K562 (cell line): ENCODE measurements at regions not wholly inside any gene's neighbourhood (a gene's known extent, or its start where the extent isn't known, plus 50 kb on each side); places are given as distances from the start of the nearest gene placed in this dataset.

ENCODE experiments used
- ATAC-seq: fragments of 200-7000 bp; cut with Tn5 transposase; 3 replicates; pipeline ENCODE4 v1.9.1; 2020; ENCODE audit warnings: moderate library complexity
- BruUV-seq: library from RNA; stranded (reverse); fragments of 400-500 nt; replicated peaks from 2 replicates; lab custom pipeline; 2021; lab: Mats Ljungman, UMichigan
- CTCF ChIA-PET: fragments of 300-600 bp; formaldehyde crosslinking; extraction: SDS; loops from one replicate; lab custom pipeline; 2021; ENCODE audit warnings: low intra/inter-chr PET ratio; lab: Yijun Ruan, JAX
- POLR2A ChIA-PET: fragments of 300-600, 350-650 bp; sonication (Branson Sonifier 250); formaldehyde crosslinking; extraction: SDS; loops from one replicate; lab custom pipeline; 2021; ENCODE audit warnings: antibody characterized with exemption, inconsistent platforms; lab: Yijun Ruan, JAX
- DNase-seq, 4 experiments: peaks; one replicate each; pipeline versions ENCODE4 v3.0.0 to v3.0.0-alpha.2; 2011 to 2018; ENCODE audit warnings: low spot score in 3 of 4, mixed read lengths in 3 of 4; ENCODE audit errors: extremely low read depth in 1 of 4
- FAIRE-seq: peaks from 2 replicates; lab custom pipeline; 2011; peaks lifted over from hg19 to GRCh38; lab: Jason Lieb, UNC
- H2AFZ ChIP-seq: 2 replicates; pipeline ENCODE4 v1.6.0; 2011; ENCODE audit warnings: low read depth, low read length, control low read depth, inconsistent platforms
- H3K27ac ChIP-seq: fragments of 200-600 bp; 3 replicates; pipeline ENCODE4 v1.8.0; 2011; ENCODE audit warnings: low read depth, mild to moderate bottlenecking, control low read depth, inconsistent platforms, low read length, moderate library complexity, mixed read lengths; ENCODE audit errors: extremely low read depth
- H3K27me3 ChIP-seq, 2 experiments: fragments of 300-600 bp in 1 of 2; 2 replicates in 1 of 2; 3 replicates in 1 of 2; pipeline versions ENCODE4 v1.6.0 to v1.8.0; 2011; ENCODE audit warnings: inconsistent platforms in 2 of 2, low read length in 2 of 2, mild to moderate bottlenecking in 1 of 2, mixed read lengths in 1 of 2, moderate library complexity in 1 of 2; ENCODE audit not compliant: control insufficient read depth in 2 of 2, insufficient read depth in 2 of 2
- H3K36me3 ChIP-seq: fragments of 300-600 bp; 3 replicates; pipeline ENCODE4 v1.8.0; 2011; ENCODE audit warnings: mild to moderate bottlenecking, low read length, inconsistent platforms; ENCODE audit not compliant: control insufficient read depth, insufficient read depth
- H3K4me1 ChIP-seq, 2 experiments: fragments of 200-600 bp in 1 of 2; replicated peaks in 1 of 2; 2 replicates in 1 of 2; 3 replicates in 1 of 2; pipeline versions ENCODE4 v1.5.1 to v1.8.0; 2011; ENCODE audit warnings: inconsistent platforms in 2 of 2, low read length in 2 of 2, mild to moderate bottlenecking in 1 of 2, mixed read lengths in 1 of 2, moderate library complexity in 1 of 2; ENCODE audit not compliant: control insufficient read depth in 2 of 2, insufficient read depth in 2 of 2
- H3K4me2 ChIP-seq: 2 replicates; pipeline ENCODE4 v1.6.1; 2011; ENCODE audit warnings: low read length, control low read depth, inconsistent platforms, mixed read lengths; ENCODE audit not compliant: insufficient read depth
- H3K4me3 ChIP-seq: fragments of 200-600 bp; sonication (generic), shearing (Covaris generic); 2 replicates; pipeline ENCODE4 v1.5.1; 2016; ENCODE audit warnings: control low read depth, inconsistent platforms
- H3K79me2 ChIP-seq: fragments of 200-600 bp; 3 replicates; pipeline ENCODE4 v1.8.0; 2011; ENCODE audit warnings: low read length, inconsistent platforms; ENCODE audit not compliant: control insufficient read depth, insufficient read depth
- H3K9ac ChIP-seq, 2 experiments: 2 replicates each; pipeline versions ENCODE4 v1.6.0 to v1.6.1; 2011; ENCODE audit warnings: low read depth in 2 of 2, low read length in 2 of 2, control low read depth in 1 of 2, inconsistent platforms in 1 of 2, mild to moderate bottlenecking in 1 of 2, mixed read lengths in 1 of 2; ENCODE audit not compliant: insufficient read depth in 1 of 2
- H3K9me1 ChIP-seq: one replicate; pipeline ENCODE4 v1.6.0; 2011; ENCODE audit warnings: inconsistent platforms, mild to moderate bottlenecking, low read length, moderate library complexity; ENCODE audit not compliant: control insufficient read depth, insufficient read depth
- H3K9me3 ChIP-seq: replicated peaks from 2 replicates; pipeline ENCODE4 v1.5.1; 2011; ENCODE audit warnings: low read depth, low read length, inconsistent platforms; ENCODE audit not compliant: control insufficient read depth, insufficient read depth
- H4K20me1 ChIP-seq: replicated peaks from 2 replicates; pipeline ENCODE4 v1.6.1; 2011; ENCODE audit warnings: low read length, inconsistent platforms, mixed read lengths; ENCODE audit not compliant: control insufficient read depth, insufficient read depth
- MAZ ChIP-seq, 2 experiments: fragments of 450-650 bp in 1 of 2; sonication (generic) in 1 of 2; formaldehyde crosslinking; IDR thresholded peaks in 1 of 2; conservative IDR thresholded peaks in 1 of 2; 2 replicates each; pipeline versions ENCODE4 v1.4.0 to v1.5.0; 2020; ENCODE audit warnings: mild to moderate bottlenecking in 1 of 2, missing genetic modification reagents in 1 of 2
- MBD2 ChIP-seq: sonication (generic); IDR thresholded peaks from 2 replicates; pipeline ENCODE4 v1.6.1; 2016; ENCODE audit warnings: low read depth, borderline replicate concordance
- NCOA6 ChIP-seq: fragments of 450-650 bp; IDR thresholded peaks from 2 replicates; pipeline ENCODE4 v1.6.1; 2017; ENCODE audit warnings: mild to moderate bottlenecking
- NR2C2 ChIP-seq, 2 experiments: fragments of 200-800 bp in 1 of 2; sonication (Bioruptor generic) in 1 of 2; sonication (generic) in 1 of 2; formaldehyde crosslinking in 1 of 2; IDR thresholded peaks; 2 replicates each; pipeline versions ENCODE4 v1.6.1 to v1.8.0; 2016 to 2022; ENCODE audit warnings: mild to moderate bottlenecking in 1 of 2, missing compliant biosample characterization in 1 of 2, missing genetic modification characterization in 1 of 2, missing genetic modification reagents in 1 of 2
- SIX5 ChIP-seq, 2 experiments: IDR thresholded peaks; 2 replicates each; pipeline ENCODE4 v1.6.1; 2011; ENCODE audit warnings: low read length in 2 of 2, borderline replicate concordance in 1 of 2, low read depth in 1 of 2, mild to moderate bottlenecking in 1 of 2, moderate library complexity in 1 of 2; ENCODE audit not compliant: insufficient read depth in 1 of 2
- ZNF197 ChIP-seq: fragments of 200-800 bp; sonication (Bioruptor generic); IDR thresholded peaks from 2 replicates; pipeline ENCODE4 v1.6.1; 2016; ENCODE audit warnings: low read depth, missing genetic modification characterization, missing compliant biosample characterization
- WGBS: fragments of 100-300 bp; shearing (Covaris generic); methylation state at CpG from one replicate; pipeline ENCODE4 v1.1.6; 2016; ENCODE audit warnings: low coverage, mixed read lengths; ENCODE audit not compliant: insufficient coverage; ENCODE audit errors: missing lambda C conversion rate; 5-methylcytosine and 5-hydroxymethylcytosine counted together
- in situ Hi-C: fragments of 300-500 bp; cut with MboI; formaldehyde crosslinking; loops from 4 replicates; pipeline ENCODE4 v1.15.0; 2018; ENCODE audit warnings: inconsistent platforms, mixed read lengths
- intact Hi-C: fragments of 100-400 bp; cut with micrococcal nuclease; formaldehyde crosslinking; loops from 2 replicates; pipeline ENCODE4 v1.14.2; 2022
- TF ChIP-seq, protein P1 (sequence below): sonication (generic); formaldehyde crosslinking; IDR thresholded peaks from 2 replicates; pipeline ENCODE4 v1.8.0; 2022; ENCODE audit warnings: missing genetic modification reagents, mild to moderate bottlenecking, borderline replicate concordance

DNA sequence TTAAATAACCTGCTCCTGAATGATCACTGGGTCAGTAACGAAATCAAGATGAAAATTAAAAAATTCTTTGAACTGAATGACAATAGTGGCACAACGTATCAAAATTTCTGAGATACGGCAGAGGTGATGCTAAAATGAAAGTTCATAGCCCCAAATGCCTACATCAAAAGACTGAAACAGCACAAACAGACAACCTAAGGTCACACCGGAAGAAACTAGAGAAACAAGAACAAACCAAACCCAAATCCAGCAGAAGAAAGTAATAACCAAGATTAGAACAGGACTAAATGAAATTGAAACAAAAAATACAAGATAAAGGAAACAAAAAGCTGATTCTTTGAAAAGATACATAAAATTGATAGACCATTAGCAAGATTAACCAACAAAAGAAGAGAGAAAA lies 324.1 kb downstream of the RBM26 start:
- TF ChIP-seq ZNF197 (CRISPR knock-in tag): no peak
- TF ChIP-seq NCOA6: no peak
- no peak for TF ChIP-seq SIX5 (IDR thresholded peaks at IDR 0.05; ENCODE audit: borderline replicate concordance in 1 of 2, insufficient read depth in 1 of 2, low read depth in 1 of 2, low read length in 2 of 2)
- TF ChIP-seq, protein P1, sequence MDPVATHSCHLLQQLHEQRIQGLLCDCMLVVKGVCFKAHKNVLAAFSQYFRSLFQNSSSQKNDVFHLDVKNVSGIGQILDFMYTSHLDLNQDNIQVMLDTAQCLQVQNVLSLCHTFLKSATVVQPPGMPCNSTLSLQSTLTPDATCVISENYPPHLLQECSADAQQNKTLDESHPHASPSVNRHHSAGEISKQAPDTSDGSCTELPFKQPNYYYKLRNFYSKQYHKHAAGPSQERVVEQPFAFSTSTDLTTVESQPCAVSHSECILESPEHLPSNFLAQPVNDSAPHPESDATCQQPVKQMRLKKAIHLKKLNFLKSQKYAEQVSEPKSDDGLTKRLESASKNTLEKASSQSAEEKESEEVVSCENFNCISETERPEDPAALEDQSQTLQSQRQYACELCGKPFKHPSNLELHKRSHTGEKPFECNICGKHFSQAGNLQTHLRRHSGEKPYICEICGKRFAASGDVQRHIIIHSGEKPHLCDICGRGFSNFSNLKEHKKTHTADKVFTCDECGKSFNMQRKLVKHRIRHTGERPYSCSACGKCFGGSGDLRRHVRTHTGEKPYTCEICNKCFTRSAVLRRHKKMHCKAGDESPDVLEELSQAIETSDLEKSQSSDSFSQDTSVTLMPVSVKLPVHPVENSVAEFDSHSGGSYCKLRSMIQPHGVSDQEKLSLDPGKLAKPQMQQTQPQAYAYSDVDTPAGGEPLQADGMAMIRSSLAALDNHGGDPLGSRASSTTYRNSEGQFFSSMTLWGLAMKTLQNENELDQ (CRISPR knock-in tag): no peak
- TF ChIP-seq MBD2: no peak
- TF ChIP-seq MAZ (CRISPR knock-in tag; conservative IDR thresholded peaks at IDR 0.05 in 1 of 2, IDR thresholded peaks at IDR 0.05 in 1 of 2): no peak
- TF ChIP-seq NR2C2 (CRISPR knock-in tag; IDR thresholded peaks at IDR 0.05): no peak
- no peak for TF ChIP-seq NR2C2 (tag; IDR thresholded peaks at IDR 0.05)
- Histone ChIP-seq H3K9me3 (no peaks in the 10 kb centered on the region), H3K4me2 (no peak overlapping the region), H3K4me3 (no peak overlapping the region), H3K9me1 (no peaks in the 10 kb centered on the region), H3K36me3 (no peaks in the 10 kb centered on the region), H4K20me1 (no peaks in the 10 kb centered on the region), H3K79me2 (no peaks in the 10 kb centered on the region), H2AFZ (no peak overlapping the region), H3K27me3 (no peaks in the 10 kb centered on the region), H3K9ac (no peak overlapping the region), H3K4me1 (no peaks in the 10 kb centered on the region), H3K27ac (no peak overlapping the region)
- no peak for ATAC-seq
- intact Hi-C loops (no loop called here), in situ Hi-C loops (no loop called here)
- BruUV-seq: no TSS peak
- ChIA-PET CTCF (no interaction called here), POLR2A (no interaction called here)
- WGBS: 2% methylated on average over 4 of the region's 4 CpGs
- DNase-seq: no peak
- no peak for FAIRE-seq
